NCI-H1930 (cell line): ENCODE measurements at regions not wholly inside any gene's neighbourhood (a gene's known extent, or its start where the extent isn't known, plus 50 kb on each side); places are given as distances from the start of the nearest gene placed in this dataset.

Source experiments
- DNase-seq, 2 experiments: peaks; one replicate each; lab custom pipeline; 2025; lab: John Stamatoyannopoulos, UW

DNA sequence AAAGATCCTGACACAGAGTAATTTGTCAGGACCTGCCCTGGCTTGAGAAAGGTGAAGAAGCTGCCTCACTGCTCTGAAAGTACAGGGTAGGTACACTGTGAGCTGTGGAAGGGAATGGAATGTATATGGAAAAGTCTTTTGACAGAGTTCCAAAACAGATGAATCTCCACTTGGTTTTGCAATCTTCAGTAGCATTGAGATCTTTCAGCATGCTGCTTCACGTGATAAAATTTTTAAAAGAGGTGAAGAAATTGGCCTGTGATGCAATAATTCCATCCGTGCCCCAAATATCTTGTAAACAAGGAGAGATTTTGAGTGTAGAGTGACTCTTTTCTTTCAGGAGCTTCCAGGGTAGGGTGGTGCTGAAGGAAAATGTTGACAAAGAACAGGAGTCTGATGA lies 123.1 kb downstream of the OSR1 start:
- no peak for DNase-seq

GRCh38 chr2:19232312-19232711 lies 126.1 kb downstream of the OSR1 start:
- DNase-seq = no peak

DNA sequence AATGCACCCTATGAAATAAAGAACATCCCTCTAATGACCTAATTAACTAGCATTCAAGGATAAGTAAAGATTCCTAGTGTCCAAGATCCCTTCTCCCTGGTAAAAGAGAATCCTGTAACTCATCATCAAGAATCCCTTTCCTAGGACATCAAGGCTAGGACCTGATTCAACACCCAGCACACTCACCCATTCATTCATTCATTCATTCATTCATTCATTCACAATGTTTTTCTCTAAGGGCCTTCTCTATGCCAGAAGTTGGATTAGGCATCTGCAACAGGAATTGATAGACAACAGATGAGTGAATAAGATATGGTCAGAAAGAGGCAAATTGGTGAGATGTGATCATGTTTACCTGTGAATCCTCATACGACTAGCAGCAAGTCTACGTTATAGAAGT lies 126.8 kb downstream of the OSR1 start:
- no peak for DNase-seq

GRCh38 chr2:19230626-19231025 lies 127.8 kb downstream of the OSR1 start:
- DNase-seq = no peak

DNA sequence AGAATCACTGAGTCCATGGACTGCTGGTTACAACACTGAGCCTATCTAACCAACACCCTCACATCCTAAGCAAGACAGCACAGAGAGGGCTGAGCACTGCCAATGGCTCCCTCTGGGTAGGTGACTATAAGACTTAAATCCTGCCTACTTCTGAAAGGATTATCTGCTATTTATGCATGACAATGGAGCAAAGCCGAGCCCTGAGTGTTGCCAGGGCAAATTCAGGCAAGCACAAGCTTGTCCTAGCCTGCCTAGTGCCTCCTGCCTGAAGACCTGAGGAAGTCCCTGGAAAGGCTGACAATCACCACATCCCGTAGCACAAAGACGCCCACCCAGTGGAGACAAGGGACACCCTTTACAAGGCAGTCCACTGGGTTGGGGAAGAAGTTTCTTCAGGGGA lies 129.7 kb downstream of the OSR1 start:
- no peak for DNase-seq

GRCh38 chr2:19228181-19228593 lies 130.2 kb downstream of the OSR1 start:
- no peak for DNase-seq

- DNase-seq = no peak
Observed at GRCh38 chr2:19226871-19227270, 131.6 kb downstream of the OSR1 start.

DNA sequence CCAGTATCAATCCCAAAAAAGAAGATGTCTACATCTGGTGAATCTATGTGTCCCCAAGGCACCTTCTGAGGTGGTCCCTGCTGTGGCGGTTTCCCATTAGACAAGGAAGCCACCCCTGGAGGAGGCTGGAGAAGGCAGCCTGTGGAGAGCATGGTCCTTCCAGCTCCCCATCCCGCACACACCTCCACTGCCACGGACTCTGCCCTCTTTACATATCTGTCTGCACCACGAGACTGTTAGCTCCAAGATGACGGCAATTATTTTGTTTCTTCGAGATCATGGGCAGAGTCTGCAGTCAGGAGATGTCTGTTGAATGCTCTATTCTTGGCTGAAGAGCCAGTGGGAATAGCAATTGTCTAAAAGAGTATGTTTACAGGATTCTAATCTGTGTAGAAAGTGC lies 132.0 kb downstream of the OSR1 start:
- no peak for DNase-seq

DNA sequence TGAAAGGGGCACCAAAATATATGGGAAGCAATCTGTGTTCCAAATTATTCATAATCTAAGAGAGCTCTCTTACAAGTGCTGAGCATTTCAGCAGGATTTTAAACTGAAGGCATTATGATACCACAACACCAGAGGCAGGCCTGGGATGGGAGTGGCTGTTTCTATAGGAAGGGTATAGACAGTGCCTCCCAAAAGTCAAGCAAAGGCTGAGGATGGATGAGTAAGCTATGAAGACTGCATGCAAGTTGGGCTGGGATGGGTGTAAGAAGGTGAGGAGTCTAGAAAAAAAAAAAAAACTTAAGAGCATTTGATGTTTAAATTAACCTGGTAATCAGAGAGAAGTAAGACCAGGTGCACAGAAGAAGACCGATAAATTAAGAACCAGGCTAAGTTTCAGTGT lies 132.5 kb downstream of the OSR1 start:
- DNase-seq = no peak

GRCh38 chr2:19225126-19225525 lies 133.3 kb downstream of the OSR1 start:
- no peak for DNase-seq

GRCh38 chr2:19224486-19224885 lies 133.9 kb downstream of the OSR1 start:
- DNase-seq = no peak

DNA sequence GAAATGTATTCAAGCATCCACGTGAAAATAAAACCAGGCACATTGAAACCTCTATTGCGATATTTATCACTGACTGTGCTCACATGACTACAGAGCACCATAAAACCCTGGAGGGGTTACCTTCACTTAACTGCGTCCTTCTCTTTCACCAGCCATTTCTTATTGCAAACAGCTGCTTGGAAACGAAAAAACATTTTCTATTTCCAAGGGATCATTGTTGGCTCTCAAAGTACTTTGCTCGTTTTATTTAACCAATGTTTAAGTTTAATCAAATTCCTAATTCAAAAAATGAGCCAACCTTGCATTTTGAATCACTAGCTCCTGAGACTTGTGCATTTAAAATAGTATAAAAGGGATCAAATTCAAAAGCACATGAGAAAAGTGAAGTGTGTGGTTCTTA lies 134.4 kb downstream of the OSR1 start:
- no peak for DNase-seq

GRCh38 chr2:19219060-19219459 lies 139.4 kb downstream of the OSR1 start:
- DNase-seq = no peak

- no peak for DNase-seq
Observed at GRCh38 chr2:19218166-19218565, 140.3 kb downstream of the OSR1 start.

GRCh38 chr2:19216676-19217602 lies 141.5 kb downstream of the OSR1 start:
- DNase-seq = no peak

DNA sequence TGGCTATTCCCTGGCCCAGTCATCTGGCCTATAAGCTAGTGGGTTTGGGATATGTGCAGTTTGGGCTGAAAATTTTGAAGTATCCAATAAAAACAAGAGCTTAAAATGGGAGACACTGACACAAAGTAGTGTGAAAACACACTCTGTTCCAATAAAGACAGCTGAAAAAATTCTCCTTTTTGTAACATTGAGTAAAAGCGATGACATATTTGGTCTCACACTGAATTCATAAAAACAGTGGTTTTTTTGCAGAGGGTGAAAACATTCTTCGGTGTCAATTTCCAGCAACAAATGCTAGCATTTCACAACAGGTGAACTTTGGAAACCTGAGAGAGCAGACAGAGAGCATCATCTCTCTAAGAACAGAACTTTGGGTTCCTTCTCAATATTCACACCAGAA lies 142.2 kb downstream of the OSR1 start:
- no peak for DNase-seq

- DNase-seq = no peak
Observed at GRCh38 chr2:19214682-19215391, 143.6 kb downstream of the OSR1 start.

DNA sequence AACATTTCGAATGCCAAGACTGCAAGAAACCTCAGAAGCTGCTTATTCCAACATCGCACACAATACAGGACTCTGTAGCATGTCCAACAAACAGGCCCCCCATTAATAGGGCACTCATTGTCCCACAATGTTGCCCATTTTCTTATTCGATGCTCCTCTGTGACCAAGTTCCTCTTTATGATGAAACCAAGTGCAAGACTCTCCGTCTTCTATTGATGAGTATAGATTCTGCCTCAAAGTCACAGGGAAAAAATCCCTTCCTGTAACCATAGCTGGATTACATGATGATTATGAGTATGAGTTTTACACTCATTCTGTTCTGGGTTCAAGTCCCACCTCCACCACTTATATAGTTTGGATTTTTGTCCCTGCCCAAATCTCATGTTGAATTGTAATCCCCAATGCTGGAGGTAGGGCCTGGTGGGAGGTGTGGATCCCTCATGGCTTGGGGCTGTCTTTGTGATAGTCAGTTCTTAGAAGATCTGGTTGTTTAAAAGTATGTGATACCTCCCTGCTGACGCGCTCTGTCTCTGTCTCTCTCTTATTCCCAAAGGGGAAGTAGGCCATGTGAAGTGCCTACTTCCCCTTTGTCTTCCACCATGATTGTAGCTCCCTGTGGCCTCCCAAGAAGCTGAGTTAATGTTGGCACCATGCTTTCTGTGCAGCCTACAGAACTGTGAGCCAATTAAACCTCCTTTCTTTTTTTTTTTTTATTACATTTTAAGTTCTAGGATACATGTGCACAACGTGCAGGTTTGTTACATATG lies 148.7 kb downstream of the OSR1 start:
- DNase-seq = no peak

- no peak for DNase-seq
Observed at GRCh38 chr2:19208479-19209199, 149.8 kb downstream of the OSR1 start.

- no peak for DNase-seq
Observed at GRCh38 chr2:19207452-19207851, 151.0 kb downstream of the OSR1 start.

DNA sequence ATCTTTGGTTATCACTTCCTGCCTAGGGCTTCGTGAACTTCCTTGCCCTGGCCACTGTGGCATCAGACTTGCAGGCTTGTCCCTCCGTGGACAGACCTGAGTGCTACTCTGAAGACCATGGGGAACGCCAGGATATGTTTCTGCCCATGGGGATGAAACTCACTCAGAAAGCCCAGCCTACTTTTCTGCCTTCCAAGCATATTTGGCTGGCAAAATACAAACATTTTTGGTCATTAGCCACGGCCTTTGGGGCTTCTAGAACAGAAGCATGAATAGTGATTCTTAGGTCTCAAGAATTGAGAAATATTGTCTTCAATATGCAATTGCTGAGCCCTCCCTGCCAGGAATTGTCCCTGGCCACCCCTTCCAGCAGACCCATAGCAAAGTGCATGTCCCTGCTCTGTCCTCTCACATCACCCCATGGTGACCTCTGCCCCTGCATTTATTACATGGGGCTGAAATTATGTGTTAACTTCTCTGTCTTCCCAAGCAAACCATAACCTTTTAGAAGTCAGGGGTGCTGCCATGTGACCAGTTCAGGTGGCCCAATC lies 152.4 kb downstream of the OSR1 start:
- DNase-seq = no peak

DNA sequence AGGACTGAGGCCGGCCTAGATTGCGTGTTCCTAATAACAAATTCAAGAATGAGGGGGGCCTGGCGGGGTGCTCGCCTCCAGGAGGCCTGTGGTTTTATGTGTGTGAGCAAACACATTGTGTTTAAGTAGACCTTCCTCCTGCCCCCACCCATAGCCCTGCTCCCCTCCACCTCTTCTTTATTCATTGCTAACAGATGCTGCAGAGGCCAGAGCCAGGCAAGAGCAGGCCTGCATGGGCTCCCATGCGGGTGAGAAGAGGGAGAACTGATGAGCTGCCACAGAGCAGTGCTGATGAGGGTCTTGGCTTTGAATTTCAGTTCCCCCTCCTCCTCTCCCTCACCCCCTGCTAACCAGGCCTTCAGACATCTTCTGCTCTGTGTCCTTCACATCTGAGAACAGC lies 154.6 kb downstream of the OSR1 start:
- DNase-seq = no peak
